GM12873 (cell line): ENCODE measurements at regions not wholly inside any gene's neighbourhood (a gene's known extent, or its start where the extent isn't known, plus 50 kb on each side); places are given as distances from the start of the nearest gene placed in this dataset.

Experiments used
- TF ChIP-seq, protein P1 (sequence below): IDR thresholded peaks from 2 replicates; pipeline ENCODE4 v1.5.1; 2012; ENCODE audit warnings: low read depth, mild to moderate bottlenecking, moderate library complexity, low read length, control low read depth; ENCODE audit not compliant: insufficient read depth; ENCODE audit errors: missing control alignments

DNA sequence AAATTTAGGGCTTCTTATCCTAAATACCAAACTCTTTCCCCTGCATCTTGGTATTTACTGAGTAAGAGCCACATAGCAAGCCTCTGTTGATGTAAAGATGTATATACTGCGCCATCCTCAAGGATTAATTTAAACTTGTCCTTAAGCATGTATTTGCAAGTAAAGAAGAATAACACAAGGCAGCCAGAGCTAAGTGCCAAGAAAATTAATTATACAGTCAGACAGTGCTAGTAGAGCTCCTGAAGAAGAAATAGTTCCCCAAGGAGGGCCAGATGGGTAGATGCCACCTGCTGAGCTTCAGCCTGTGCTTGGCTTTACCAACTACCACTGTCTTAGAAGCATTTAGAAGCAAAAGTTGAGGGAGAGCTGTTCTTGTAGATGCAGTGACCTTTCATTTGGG is 470.0 kb downstream of the BUD13 start:
- TF ChIP-seq, protein P1, sequence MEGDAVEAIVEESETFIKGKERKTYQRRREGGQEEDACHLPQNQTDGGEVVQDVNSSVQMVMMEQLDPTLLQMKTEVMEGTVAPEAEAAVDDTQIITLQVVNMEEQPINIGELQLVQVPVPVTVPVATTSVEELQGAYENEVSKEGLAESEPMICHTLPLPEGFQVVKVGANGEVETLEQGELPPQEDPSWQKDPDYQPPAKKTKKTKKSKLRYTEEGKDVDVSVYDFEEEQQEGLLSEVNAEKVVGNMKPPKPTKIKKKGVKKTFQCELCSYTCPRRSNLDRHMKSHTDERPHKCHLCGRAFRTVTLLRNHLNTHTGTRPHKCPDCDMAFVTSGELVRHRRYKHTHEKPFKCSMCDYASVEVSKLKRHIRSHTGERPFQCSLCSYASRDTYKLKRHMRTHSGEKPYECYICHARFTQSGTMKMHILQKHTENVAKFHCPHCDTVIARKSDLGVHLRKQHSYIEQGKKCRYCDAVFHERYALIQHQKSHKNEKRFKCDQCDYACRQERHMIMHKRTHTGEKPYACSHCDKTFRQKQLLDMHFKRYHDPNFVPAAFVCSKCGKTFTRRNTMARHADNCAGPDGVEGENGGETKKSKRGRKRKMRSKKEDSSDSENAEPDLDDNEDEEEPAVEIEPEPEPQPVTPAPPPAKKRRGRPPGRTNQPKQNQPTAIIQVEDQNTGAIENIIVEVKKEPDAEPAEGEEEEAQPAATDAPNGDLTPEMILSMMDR, result no peak

DNA sequence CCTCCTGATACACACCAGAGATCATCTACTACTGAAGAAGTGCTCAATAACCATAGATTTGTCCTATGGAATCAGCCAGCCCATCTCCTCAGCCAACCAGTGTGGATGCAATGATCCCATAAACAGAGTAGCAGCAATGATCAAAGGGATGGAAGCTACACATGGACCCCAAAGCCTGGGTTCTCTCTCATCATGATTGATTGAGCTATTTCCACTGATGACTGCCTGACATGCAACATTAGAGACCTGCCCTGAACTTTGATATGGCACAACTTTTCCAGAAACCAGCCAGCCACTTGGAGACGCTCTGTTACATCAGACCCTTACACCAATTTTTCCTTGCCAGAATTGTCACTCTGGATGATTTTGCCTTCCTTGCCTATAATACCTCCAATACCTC is 471.6 kb downstream of the BUD13 start:
- TF ChIP-seq, protein P1, result no peak

DNA sequence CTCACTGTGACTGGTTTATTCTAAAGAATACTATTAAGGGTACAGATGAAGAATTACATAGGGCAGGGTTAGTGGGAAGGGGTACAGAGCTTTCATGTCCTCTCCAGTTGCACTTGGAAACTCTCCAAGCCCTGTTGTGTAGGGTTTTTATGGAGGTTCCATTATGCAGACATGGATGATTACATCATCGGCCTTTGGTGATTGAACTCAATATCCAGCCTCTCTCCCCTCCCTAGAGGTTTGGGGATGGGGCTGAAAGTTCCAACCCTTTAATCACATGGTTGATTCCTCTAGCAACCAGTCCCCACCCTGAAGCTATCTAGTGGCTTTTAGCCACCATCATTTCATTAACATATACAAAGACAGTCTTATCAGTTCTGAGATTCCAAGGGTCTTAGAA is 472.6 kb downstream of the BUD13 start:
- TF ChIP-seq, protein P1, result no peak

DNA sequence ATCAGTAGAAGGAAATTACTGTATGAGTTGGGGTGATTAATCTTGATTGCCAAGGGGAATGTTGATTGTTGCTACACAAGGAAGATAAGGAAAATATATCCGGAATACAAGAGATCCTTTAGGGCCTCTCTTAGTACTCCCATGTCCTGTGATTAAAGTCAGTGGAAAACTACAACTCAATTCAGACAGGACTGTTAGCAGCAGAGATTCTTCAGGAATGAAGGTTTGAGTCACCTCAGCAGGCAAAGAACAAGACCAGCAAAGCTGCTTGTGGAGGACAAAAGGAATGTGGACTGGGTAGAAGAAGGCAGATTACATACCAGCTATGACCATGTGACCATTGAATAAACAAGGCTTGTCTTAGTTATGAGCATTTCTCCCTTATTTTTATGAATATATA is 478.2 kb downstream of the BUD13 start:
- TF ChIP-seq, protein P1, result no peak

DNA sequence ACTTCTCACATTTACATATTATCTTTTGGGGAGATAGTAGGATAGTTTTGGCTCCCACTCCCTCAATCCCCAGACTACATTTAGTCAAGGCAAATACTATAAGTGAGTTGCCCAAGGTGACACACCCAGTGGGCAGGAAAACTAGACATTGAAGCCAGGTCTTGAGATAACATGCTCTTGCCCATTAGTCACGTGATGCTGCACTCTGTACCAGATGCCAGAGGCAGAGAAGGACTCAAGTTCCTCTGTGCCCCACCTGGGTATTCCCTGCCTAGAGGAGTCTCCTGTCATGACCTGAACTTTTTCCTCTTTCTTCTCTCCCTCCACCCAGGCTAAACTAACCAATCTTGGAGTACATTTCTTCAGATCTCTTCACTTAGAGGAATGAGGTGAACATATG is 484.9 kb downstream of the BUD13 start:
- TF ChIP-seq, protein P1, result no peak

DNA sequence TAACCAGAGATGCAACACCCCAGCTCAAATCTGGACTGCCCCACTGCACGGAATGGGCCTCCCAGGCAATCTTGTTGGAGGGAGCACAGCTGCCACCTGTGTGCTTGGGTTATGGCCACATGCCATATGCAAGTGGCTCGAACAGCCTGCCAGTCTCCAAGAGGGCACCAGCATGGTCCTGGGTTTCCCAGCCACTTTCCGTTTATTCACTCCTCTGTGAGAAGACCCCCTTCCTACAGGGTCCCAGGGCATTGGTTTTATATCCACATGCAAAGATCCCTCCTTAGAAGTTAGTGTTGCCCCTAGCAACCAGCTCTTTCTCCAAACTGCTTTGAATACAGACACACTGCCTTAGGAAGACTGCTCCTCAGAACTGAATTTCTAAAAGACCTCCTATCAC is 487.8 kb downstream of the BUD13 start:
- TF ChIP-seq, protein P1, result no peak

DNA sequence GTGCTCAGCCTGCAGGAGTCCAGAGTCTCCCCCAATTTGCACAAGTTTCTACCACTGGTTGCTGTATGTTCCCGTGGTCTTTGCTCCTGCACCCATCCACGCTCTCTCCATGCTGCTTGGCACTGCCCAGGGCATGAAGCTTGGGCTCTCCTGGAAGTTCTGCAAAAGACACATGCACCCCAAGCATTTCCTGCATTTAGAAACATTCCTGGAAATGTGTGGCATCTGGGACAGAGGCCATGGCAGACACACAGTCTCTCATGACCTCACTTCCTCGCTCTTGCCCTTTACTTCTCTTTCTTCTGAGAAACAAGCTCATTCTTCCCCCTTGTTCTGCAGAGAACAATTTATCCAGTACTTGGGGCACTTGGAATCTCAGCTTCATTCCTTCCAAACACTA is 489.5 kb downstream of the BUD13 start:
- TF ChIP-seq, protein P1, result no peak
